Stomach smooth muscle (tissue), 2 donors: ENCODE measurements at regions not wholly inside any gene's neighbourhood (a gene's known extent, or its start where the extent isn't known, plus 50 kb on each side); places are given as distances from the start of the nearest gene placed in this dataset.
"Not testable (repeated sequence)": the region's sequence is repeated elsewhere in the genome, so short reads cannot be mapped to it uniquely, and the experiment has no call there.

Source experiments
- H3K27ac ChIP-seq: one replicate; pipeline ENCODE4 v1.7.0; 2013; ENCODE audit warnings: mild to moderate bottlenecking, low read length, inconsistent platforms
- H3K27me3 ChIP-seq, 2 donors: one replicate each; pipeline ENCODE4 v1.7.0; 2013; ENCODE audit warnings: low read length in 2 of 2; ENCODE audit not compliant: insufficient read depth in 2 of 2, control insufficient read depth in 1 of 2
- H3K36me3 ChIP-seq, 2 donors: one replicate each; pipeline ENCODE4 v1.7.0; 2013; ENCODE audit warnings: low read length in 2 of 2; ENCODE audit not compliant: control insufficient read depth in 2 of 2, insufficient read depth in 2 of 2
- H3K4me1 ChIP-seq: one replicate; pipeline ENCODE4 v1.7.0; 2013; ENCODE audit warnings: low read length; ENCODE audit not compliant: control insufficient read depth, insufficient read depth
- H3K4me3 ChIP-seq, 2 donors: one replicate each; pipeline ENCODE4 v1.7.0; 2013; ENCODE audit warnings: low read length in 2 of 2
- H3K9ac ChIP-seq, 2 donors: one replicate each; pipeline ENCODE4 v1.7.0; 2013; ENCODE audit warnings: low read length in 2 of 2, mild to moderate bottlenecking in 1 of 2
- H3K9me3 ChIP-seq, 2 donors: one replicate each; pipeline ENCODE4 v1.7.0; 2013; ENCODE audit warnings: low read length in 2 of 2; ENCODE audit not compliant: control insufficient read depth in 2 of 2
- donor health status: healthy.
- donor health status: Pancreatic carcinoma.

DNA sequence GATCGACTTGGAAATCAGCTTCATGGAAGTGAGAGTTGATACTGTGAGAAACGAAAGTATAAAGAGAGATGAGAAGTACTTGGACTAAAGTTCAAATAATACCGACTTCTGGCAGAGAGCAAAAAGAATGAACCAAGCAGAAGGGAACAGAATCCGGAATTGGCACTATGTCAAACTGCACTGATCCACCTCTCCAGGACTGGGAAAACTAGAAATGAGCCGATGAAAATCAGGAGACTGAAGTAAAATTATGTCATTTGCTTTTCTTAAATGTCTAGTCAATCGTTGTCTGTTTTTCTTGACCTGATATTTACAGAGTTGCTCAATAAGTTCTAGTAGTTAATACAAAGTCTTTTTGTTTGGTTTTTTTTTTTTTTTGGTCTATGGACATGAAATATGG lies 163.0 kb upstream of the FOXG1 start:
- no peaks in the 10 kb centered on the region for H3K27me3 ChIP-seq
- no peaks in the 10 kb centered on the region for H3K36me3 ChIP-seq
- no peak overlapping the region for H3K4me3 ChIP-seq
- H3K4me1 ChIP-seq: no peaks in the 10 kb centered on the region
- H3K27ac ChIP-seq: no peak overlapping the region
- H3K9ac ChIP-seq: no peak overlapping the region
- no peaks in the 10 kb centered on the region for H3K9me3 ChIP-seq

DNA sequence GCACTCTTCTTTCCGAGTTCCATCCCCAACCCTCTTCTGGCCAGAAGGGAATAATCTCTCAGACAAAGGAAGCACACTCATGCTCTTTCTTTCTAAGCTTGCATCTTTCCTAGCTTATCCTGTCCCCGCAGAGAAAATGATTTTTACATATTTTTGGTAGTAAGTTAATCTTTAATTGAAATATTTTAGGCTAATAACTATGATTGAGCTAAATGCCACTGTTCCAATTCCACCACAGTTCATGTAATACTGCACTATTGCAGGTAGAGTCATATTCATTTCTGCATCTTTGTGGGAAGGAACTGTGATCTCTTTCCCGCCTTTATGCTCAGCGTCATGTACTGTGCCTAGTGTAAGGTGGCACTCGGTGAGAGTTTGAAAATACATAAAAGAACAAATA lies 158.9 kb upstream of the FOXG1 start:
- Histone ChIP-seq H3K27ac (no peak overlapping the region), H3K4me3 (no peak overlapping the region), H3K36me3 (no peaks in the 10 kb centered on the region), H3K9ac (no peak overlapping the region), H3K27me3 (no peaks in the 10 kb centered on the region), H3K9me3 (no peaks in the 10 kb centered on the region), H3K4me1 (no peaks in the 10 kb centered on the region)

- Histone ChIP-seq H3K4me3 (no peak overlapping the region), H3K4me1 (no peaks in the 10 kb centered on the region), H3K27me3 (no peaks in the 10 kb centered on the region), H3K36me3 (no peaks in the 10 kb centered on the region), H3K9me3 (no peaks in the 10 kb centered on the region), H3K9ac (no peak overlapping the region), H3K27ac (no peak overlapping the region)
These were observed 158.1 kb upstream of the FOXG1 start for GRCh38 chr14:28608443-28608842.

- Histone ChIP-seq H3K27ac (no peak overlapping the region), H3K36me3 (no peaks in the 10 kb centered on the region), H3K9me3 (no peaks in the 10 kb centered on the region), H3K9ac (no peak overlapping the region), H3K27me3 (no peaks in the 10 kb centered on the region), H3K4me1 (no peaks in the 10 kb centered on the region), H3K4me3 (no peak overlapping the region)
These were observed 157.4 kb upstream of the FOXG1 start for GRCh38 chr14:28608851-28609828.

GRCh38 chr14:28612414-28612813 lies 154.2 kb upstream of the FOXG1 start:
- H3K9me3 ChIP-seq: no peaks in the 10 kb centered on the region
- H3K9ac ChIP-seq: no peak overlapping the region
- H3K27ac ChIP-seq: no peak overlapping the region
- H3K36me3 ChIP-seq: no peaks in the 10 kb centered on the region
- H3K4me3 ChIP-seq: no peak overlapping the region
- no peaks in the 10 kb centered on the region for H3K4me1 ChIP-seq
- H3K27me3 ChIP-seq: no peaks in the 10 kb centered on the region

- Histone ChIP-seq H3K36me3 (no peaks in the 10 kb centered on the region), H3K9ac (no peak overlapping the region), H3K27ac (no peak overlapping the region), H3K4me3 (no peak overlapping the region), H3K27me3 (no peaks in the 10 kb centered on the region), H3K9me3 (no peaks in the 10 kb centered on the region), H3K4me1 (no peaks in the 10 kb centered on the region)
These were observed 153.1 kb upstream of the FOXG1 start for GRCh38 chr14:28613532-28613931.

DNA sequence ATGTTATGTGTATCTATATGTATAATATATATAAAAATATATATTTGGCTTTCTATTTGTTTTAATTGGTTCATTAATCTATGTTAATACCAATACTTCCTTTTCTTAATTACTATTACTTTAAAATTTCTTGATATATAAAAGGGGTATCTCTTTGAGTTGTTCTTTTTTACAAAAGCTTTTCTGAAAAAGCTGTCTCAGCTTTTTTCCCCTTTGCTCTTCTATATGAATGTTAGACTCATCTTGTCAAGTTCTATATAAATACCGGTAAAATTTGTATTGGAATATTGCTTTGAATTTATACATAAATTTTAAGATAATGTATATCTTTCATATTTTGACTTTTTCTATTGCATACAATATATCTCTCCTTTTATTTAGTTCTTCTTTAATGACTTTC lies 139.8 kb upstream of the FOXG1 start:
- no peaks in the 10 kb centered on the region for H3K9me3 ChIP-seq
- H3K9ac ChIP-seq: no peak overlapping the region
- H3K4me1 ChIP-seq: no peaks in the 10 kb centered on the region
- no peaks in the 10 kb centered on the region for H3K27me3 ChIP-seq
- no peak overlapping the region for H3K4me3 ChIP-seq
- H3K27ac ChIP-seq: no peak overlapping the region
- no peaks in the 10 kb centered on the region for H3K36me3 ChIP-seq

DNA sequence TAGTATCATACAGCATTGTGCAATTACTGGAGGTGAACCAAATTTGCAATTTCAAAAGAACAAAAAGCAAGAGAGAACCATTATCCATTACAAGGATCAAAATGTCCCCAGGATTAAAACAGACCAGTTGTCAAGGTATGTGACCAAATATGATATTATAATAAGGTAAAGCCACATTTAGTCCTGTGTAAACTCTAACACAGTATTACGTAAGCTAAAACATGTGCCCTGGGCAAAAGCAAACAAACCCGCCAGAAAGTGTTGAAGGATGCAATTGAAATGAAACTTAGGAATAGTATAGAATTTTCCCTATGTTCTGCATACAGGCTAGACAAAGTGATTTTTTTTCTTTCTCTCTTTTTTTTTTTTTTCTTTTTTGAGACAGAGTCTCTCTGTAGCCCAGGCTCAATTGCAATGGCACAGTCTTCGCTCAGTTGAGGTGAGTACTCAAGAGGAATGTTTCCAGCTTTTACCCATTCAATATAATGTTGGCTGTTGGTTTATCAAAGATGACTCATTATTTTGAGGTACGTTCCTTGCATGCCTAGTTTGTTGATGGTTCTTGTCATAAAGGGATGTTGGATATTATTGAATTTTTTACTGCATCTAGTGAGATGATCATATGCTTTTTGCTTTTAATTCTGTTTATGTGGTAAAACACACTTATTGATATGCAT lies 137.1 kb upstream of the FOXG1 start:
- Histone ChIP-seq H3K27me3 (no peaks in the 10 kb centered on the region), H3K9ac (no peak overlapping the region), H3K27ac (no peak overlapping the region), H3K4me3 (no peak overlapping the region), H3K4me1 (no peaks in the 10 kb centered on the region), H3K36me3 (no peaks in the 10 kb centered on the region), H3K9me3 (peaks cover 0 to 4% of the 10 kb centered on the region in 2 donors)

GRCh38 chr14:28630100-28630499 lies 136.5 kb upstream of the FOXG1 start:
- Histone ChIP-seq H3K9ac (no peak overlapping the region), H3K27ac (no peak overlapping the region), H3K4me1 (no peaks in the 10 kb centered on the region)

DNA sequence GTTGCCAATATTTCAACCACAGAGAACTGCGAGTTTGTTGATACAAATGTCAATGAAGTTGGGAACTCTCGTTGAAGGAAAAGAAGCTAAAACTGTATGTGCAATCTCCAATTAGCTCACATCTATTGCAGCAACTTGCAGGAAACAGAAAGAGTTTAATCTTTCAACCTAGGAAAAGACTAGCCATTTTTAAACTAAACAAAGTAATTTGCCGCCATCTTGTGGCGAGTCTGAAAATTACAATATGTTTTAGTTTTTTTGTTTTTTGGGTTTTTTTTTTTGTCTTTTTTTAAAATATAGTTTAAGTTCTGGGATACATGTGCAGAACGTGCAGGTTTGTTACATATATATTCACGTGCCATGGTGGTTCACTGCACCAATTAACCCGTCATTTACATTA lies 131.2 kb upstream of the FOXG1 start:
- Histone ChIP-seq H3K27ac (no peak overlapping the region), H3K9me3 (peaks cover 0 to 4% of the 10 kb centered on the region in 2 donors), H3K4me1 (no peaks in the 10 kb centered on the region), H3K9ac (no peak overlapping the region), H3K27me3 (no peaks in the 10 kb centered on the region), H3K36me3 (no peaks in the 10 kb centered on the region), H3K4me3 (no peak overlapping the region)

More at GRCh38 chr14:28630100-28630499, 136.5 kb upstream of the FOXG1 start:
- Histone ChIP-seq H3K4me3 (no peak overlapping the region), H3K9me3 (peaks cover 0 to 4% of the 10 kb centered on the region in 2 donors), H3K27me3 (no peaks in the 10 kb centered on the region), H3K36me3 (no peaks in the 10 kb centered on the region)

DNA sequence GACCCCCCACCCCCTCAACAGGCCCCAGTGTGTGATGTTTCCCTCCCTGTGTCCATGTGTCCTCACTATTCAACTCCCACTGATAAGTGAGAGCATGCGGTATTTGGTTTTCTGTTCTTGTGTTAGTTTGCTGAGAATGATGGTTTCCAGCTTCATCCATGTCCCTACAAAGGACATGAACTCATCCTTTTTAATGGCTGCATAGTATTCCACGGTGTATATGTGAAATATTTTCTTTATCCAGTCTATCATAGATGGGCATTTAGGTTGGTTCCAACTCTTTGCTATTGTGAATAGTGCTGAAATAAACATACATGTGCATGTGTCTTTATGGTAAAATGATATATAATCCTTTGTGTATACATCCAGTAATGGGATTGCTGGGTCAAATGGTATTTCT lies 130.8 kb upstream of the FOXG1 start:
- H3K9ac ChIP-seq, H3K27ac ChIP-seq, H3K4me3 ChIP-seq: not testable (repeated sequence)

More for the DNA sequence above, 130.8 kb upstream of the FOXG1 start:
- not testable (repeated sequence) for H3K9me3 ChIP-seq, H3K4me1 ChIP-seq, H3K36me3 ChIP-seq, H3K27me3 ChIP-seq
